H1 (cell line): ENCODE measurements at regions not wholly inside any gene's neighbourhood (a gene's known extent, or its start where the extent isn't known, plus 50 kb on each side); places are given as distances from the start of the nearest gene placed in this dataset.

Experiments
- ATF3 ChIP-seq: IDR thresholded peaks from 2 replicates; pipeline ENCODE4 v1.6.1; 2011; ENCODE audit warnings: low read depth, mild to moderate bottlenecking, low read length; ENCODE audit not compliant: insufficient read depth
- BCL11A ChIP-seq, 2 experiments: IDR thresholded peaks; one replicate each; pipeline ENCODE4 v1.6.1; 2011; ENCODE audit warnings: low read depth in 2 of 2, low read length in 2 of 2, mild to moderate bottlenecking in 2 of 2
- GABPA ChIP-seq: IDR thresholded peaks from 2 replicates; pipeline ENCODE4 v1.6.1; 2011; ENCODE audit warnings: mild to moderate bottlenecking, low read length, moderate library complexity, borderline replicate concordance; ENCODE audit not compliant: insufficient read depth
- GTF2F1 ChIP-seq: IDR thresholded peaks from 2 replicates; pipeline ENCODE4 v1.6.1; 2012; ENCODE audit warnings: low read depth, low read length, improper control_type of control experiment, borderline replicate concordance
- RFX5 ChIP-seq: IDR thresholded peaks from 2 replicates; pipeline ENCODE4 v1.6.1; 2011; ENCODE audit warnings: low read depth, low read length, improper control_type of control experiment, borderline replicate concordance
- SIN3A ChIP-seq, 2 experiments: IDR thresholded peaks in 1 of 2; conservative IDR thresholded peaks in 1 of 2; 2 replicates each; pipeline ENCODE4 v1.6.1; 2011 to 2012; ENCODE audit warnings: low read length in 2 of 2, improper control_type of control experiment in 1 of 2, low read depth in 1 of 2, mild to moderate bottlenecking in 1 of 2

- TF ChIP-seq ATF3: no peak
- TF ChIP-seq GTF2F1: no peak
- TF ChIP-seq SIN3A (conservative IDR thresholded peaks at IDR 0.05 in 1 of 2, IDR thresholded peaks at IDR 0.05 in 1 of 2; ENCODE audit: low read depth in 1 of 2, low read length in 2 of 2): no peak
- TF ChIP-seq GABPA: no peak
- TF ChIP-seq RFX5: no peak
- TF ChIP-seq BCL11A (IDR thresholded peaks at IDR 0.05; ENCODE audit: low read depth in 2 of 2, low read length in 2 of 2): no peak
These were observed 499.9 kb upstream of the LMCD1 start (continued) for GRCh38 chr3:8001712-8002111.
